ENCODE measurements at regions not wholly inside any gene's neighbourhood (a gene's known extent, or its start where the extent isn't known, plus 50 kb on each side); places are given as distances from the start of the nearest gene placed in this dataset.

GRCh38 chr12:45122768-45123380, 72.0 kb upstream of the DBX2 start:
- TF ChIP-seq POLR2A (IDR thresholded peaks at IDR 0.05; ENCODE audit: low read depth, low read length): no peak
- no peak for TF ChIP-seq SPI1 (IDR thresholded peaks at IDR 0.05; ENCODE audit: low read depth, low read length)
